Memory B cell (primary cell): ENCODE measurements at regions not wholly inside any gene's neighbourhood (a gene's known extent, or its start where the extent isn't known, plus 50 kb on each side); places are given as distances from the start of the nearest gene placed in this dataset.

Experiments
- ATAC-seq: fragments of 150-1000 bp; cut with Tn5 transposase; 2 replicates; pipeline ENCODE4 v1.10.0; 2021; ENCODE audit warnings: low read depth, mild to moderate bottlenecking, moderate library complexity
- DNase-seq, 2 donors: peaks; one replicate each; pipeline ENCODE4 v3.0.0; 2022; ENCODE audit warnings: low spot score in 2 of 2
- H3K27ac Mint-ChIP-seq: one replicate; pipeline ENCODE4 v1.8.0; 2022; ENCODE audit warnings: mild to moderate bottlenecking, moderate library complexity, mixed read lengths
- H3K27me3 Mint-ChIP-seq: one replicate; pipeline ENCODE4 v1.8.0; 2022; ENCODE audit warnings: mixed read lengths
- H3K36me3 Mint-ChIP-seq: one replicate; pipeline ENCODE4 v1.8.0; 2022; ENCODE audit warnings: mild to moderate bottlenecking, mixed read lengths
- H3K4me1 Mint-ChIP-seq: one replicate; pipeline ENCODE4 v1.8.0; 2022; ENCODE audit warnings: mixed read lengths
- H3K4me3 Mint-ChIP-seq: one replicate; pipeline ENCODE4 v1.8.0; 2022; ENCODE audit warnings: mild to moderate bottlenecking, moderate library complexity, mixed read lengths
- H3K9me3 Mint-ChIP-seq: one replicate; pipeline ENCODE4 v1.8.0; 2022; ENCODE audit warnings: mixed read lengths

DNA sequence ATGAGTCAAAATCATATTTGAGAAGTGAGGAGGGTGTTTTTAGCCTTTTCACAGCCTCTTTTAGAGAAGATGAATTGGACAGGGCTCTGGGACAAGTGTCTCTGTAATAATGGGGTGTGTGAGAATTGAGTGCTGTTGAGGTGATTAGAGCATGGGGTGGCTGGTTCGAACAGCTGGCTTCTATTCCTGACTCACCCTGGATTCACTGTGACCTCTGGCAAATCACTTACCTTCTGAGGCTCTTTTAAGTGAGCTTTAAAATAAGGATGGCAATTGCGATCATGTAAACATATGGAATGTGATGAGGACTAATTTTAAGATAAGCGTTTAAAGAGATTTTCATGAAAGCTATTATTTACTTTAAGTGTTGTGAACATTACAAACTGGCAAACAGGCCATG, 243.4 kb downstream of the ADGRL2 start:
- peaks cover 3% of the 10 kb centered on the region for H3K9me3 Mint-ChIP-seq
- H3K4me3 Mint-ChIP-seq = no peak overlapping the region
- no peak overlapping the region for H3K27ac Mint-ChIP-seq
- no peaks in the 10 kb centered on the region for H3K36me3 Mint-ChIP-seq
- H3K27me3 Mint-ChIP-seq = peaks cover 4% of the 10 kb centered on the region
- no peak for ATAC-seq
- H3K4me1 Mint-ChIP-seq = no peaks in the 10 kb centered on the region
- DNase-seq = no peak

DNA sequence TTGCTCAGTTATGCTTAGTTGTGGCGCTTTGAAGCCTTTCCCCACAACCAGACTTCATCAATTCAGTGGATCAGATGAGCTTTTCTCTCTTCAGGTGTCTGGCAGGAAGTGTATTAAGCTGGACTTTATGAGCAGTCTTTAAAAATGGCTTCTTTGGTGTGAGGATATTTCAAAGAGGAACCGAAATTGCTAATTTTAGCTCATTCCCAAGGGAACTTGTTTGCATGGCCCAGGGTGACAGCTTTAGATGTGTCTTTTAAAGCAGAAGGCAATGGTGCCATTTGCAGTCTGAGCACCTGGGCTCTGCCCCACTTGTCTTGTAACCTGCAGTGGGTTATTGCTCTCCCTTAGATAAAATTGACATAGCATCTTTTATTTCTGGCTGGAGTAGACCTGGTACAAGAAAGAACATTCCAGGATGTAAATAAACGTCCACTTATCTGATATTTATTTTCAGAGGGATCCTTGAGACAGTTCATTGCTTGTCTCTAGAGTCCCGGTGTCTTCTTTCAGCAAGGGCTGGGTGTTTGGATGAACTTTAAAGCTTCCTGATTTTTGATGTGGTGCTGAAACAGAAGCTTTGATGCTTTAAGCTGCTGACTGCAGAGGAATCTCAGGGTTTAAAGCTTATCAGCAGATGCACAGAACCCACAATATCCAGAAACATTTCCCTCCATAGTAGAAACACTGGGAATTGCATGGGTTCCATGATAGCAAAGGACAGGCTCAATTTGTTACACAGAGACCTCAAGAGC, 241.7 kb downstream of the ADGRL2 start:
- ATAC-seq = no peak
- no peaks in the 10 kb centered on the region for H3K9me3 Mint-ChIP-seq
- no peak for DNase-seq
- no peak overlapping the region for H3K4me3 Mint-ChIP-seq
- peaks cover 4% of the 10 kb centered on the region for H3K27me3 Mint-ChIP-seq
- no peak overlapping the region for H3K27ac Mint-ChIP-seq
- H3K4me1 Mint-ChIP-seq = no peaks in the 10 kb centered on the region
- no peaks in the 10 kb centered on the region for H3K36me3 Mint-ChIP-seq
